NCI-H128 (cell line): ENCODE measurements at regions not wholly inside any gene's neighbourhood (a gene's known extent, or its start where the extent isn't known, plus 50 kb on each side); places are given as distances from the start of the nearest gene placed in this dataset.
"Not testable (repeated sequence)": the region's sequence is repeated elsewhere in the genome, so short reads cannot be mapped to it uniquely, and the experiment has no call there.

Source experiments
- DNase-seq: peaks from one replicate; lab custom pipeline; 2025; ENCODE audit not compliant: unreplicated experiment; lab: John Stamatoyannopoulos, UW

- no peak for DNase-seq
These were observed 368.4 kb upstream of the GRAMD2B start for GRCh38 chr5:126054577-126055347.

GRCh38 chr5:126055348-126055729 is 367.9 kb upstream of the GRAMD2B start:
- DNase-seq: no peak

GRCh38 chr5:126056352-126056751 is 366.9 kb upstream of the GRAMD2B start:
- DNase-seq: no peak

DNA sequence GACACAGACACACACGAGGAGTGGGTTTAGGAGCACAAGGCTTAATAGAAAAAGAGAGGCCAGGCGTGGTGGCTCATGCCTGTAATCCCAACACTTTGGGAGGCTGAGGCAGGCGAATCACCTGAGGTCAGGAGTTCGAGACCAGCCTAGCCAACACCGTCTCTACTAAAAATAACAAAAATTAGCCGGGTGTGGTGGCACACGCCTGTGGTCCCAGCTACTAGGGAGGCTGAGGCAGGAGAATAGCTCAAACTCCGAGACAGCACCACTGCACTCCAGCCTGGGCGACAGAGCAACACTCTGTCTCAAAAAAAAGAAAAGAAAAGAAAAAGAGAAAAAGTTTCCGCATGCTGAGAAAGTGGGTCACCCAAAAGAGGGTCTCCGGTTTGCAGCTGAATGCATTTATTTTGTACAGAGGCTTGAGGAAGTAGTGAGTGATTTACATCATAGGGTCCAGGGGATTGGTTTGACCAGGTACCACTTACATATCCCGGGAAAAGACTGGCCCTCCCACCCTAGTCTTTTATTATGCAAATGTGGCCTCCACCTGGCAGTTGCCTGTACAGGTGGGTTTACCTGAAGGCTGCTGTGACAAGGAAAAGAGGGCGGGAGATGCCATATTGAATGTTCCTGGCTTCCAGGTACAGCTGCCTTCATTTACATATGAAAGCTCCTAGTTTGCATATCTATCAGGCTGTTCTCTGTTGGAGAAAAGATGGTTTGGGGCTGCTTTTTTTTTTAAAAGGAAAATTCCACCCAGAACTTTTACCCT is 366.2 kb upstream of the GRAMD2B start:
- no peak for DNase-seq

GRCh38 chr5:126058392-126058791 is 364.8 kb upstream of the GRAMD2B start:
- DNase-seq: not testable (repeated sequence)

DNA sequence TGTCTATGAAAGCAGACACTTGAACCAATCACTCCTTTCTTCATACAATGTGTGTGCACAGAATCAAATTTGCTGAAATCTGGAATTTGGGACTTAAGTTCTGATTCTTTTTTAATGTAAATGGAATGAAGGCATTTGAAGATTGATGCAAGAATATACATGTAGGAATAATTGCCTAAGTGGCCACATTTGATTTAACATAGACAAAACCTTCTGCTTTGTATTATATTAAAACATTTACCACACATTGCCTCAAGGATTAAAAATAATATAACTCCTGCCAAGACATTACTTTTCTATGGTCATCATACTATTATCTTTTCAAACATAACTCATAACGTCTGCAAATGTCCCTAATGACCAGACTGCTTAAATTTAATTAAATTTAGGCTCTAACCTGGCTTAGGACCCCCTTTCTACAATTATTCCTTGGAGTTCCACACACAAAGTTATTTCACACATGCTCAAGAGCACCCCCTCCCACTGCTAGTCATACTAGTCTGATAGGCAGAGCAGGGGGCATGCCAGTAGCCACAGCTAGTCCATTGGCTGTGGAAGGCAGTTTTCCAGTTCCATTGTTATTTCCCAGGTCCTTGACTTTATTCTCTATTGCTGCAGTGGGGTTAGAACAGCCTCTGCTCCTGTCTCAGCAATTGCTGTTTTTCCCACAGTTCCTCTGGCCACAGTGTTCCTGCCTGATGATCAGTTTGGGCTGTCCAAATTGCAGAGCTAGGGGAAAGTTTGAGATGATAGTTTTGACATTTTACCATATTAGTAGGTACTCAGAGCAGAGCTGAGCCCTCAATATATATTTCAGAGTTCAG is 360.6 kb upstream of the GRAMD2B start:
- DNase-seq: no peak

- no peak for DNase-seq
These were observed 358.1 kb upstream of the GRAMD2B start for GRCh38 chr5:126065061-126065460.

DNA sequence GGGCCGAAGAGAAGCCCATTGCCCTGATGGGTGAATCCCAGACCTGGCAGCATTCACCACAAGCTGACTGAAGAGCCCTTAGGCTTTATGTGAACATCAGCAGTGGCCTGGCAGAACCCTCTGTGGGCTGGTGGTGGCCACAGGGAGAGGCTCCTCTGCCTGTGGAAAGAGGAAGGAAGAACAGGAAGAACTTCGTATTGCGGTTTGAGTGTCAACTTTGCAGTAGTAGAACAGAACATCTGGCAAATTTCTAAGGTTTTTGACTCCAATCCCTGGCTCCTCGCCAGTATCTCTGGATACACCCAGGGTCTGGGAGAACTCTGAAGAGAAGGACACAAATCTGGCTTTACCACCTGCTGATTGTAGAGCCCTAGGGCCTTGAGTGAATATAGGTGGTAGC is 356.4 kb upstream of the GRAMD2B start:
- no peak for DNase-seq

- DNase-seq: no peak
These were observed 355.8 kb upstream of the GRAMD2B start for GRCh38 chr5:126067404-126067803.

DNA sequence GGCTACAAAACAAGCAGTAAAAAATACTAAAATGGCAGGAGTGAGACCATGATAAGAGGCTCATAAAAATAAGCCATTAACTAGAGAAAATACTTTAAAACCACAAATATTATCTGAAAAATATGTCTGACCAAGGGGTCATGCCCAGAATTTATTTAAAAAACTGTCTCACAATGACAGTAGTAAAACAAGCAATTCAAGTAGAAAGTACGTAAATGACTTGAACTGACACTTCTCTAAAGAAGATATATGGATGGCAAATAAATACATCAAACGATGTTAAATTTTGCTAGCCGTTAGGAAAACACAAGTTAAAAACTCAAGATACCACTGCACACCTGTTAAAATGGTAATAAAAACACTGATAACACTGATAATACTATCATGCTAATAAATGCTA is 353.9 kb upstream of the GRAMD2B start:
- no peak for DNase-seq

GRCh38 chr5:126070481-126070880 is 352.7 kb upstream of the GRAMD2B start:
- DNase-seq: no peak

DNA sequence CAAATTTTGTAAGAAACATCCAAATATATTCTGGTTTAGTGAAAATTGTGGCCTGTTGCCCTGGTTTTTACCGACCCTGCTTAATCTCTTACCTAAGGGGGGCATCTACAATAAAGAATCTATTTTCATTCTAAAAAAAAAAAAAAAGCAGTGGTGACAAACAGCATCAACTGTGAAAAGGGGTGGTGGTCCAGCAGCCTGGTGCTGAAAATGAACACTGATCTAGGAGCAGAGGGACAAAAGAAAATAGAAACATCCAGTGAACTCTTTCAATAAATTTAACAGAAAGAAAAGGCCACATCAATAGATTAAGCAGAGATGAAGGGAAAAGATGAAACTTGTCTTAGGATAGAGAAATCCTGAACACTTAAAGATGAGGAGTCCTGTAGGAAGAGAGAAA is 348.7 kb upstream of the GRAMD2B start:
- DNase-seq: no peak

- DNase-seq: no peak
These were observed 343.9 kb upstream of the GRAMD2B start for GRCh38 chr5:126079266-126079665.

DNA sequence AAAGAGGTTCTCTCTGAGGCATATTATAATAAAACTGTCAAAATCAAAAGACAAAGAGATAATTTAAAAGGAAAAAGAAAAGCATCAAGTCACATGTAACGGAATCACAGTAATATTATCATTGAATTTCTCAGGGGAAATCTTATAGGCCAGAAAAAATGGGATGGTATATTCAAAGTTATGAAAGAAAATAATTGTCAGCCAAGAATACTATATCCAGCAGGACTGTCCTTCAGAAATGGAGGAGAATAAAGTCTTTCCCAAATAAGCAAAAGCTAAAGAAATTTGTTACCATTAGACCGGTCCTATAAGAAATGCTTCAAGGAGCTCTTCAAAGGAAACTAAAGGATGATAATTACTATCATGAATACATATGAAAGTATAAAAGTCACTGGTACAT is 342.0 kb upstream of the GRAMD2B start:
- DNase-seq: no peak

DNA sequence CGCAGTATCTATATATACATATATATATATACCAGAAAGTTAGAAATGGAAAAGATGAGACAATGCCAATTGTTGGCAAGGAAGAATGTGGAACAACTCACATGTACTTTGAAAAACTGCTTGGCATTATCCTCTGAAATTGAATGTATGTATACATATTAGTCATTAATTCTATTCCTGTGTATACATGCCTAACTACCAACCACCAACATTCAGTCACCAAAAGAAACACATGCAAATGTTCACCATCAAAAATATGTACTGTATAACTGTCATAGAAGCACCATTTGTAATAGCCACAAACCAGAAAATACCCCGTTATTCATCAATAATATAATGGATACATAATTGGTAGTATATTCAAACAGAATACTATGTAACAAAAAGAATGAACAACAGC is 330.2 kb upstream of the GRAMD2B start:
- no peak for DNase-seq

GRCh38 chr5:126093718-126094117 is 329.5 kb upstream of the GRAMD2B start:
- no peak for DNase-seq

DNA sequence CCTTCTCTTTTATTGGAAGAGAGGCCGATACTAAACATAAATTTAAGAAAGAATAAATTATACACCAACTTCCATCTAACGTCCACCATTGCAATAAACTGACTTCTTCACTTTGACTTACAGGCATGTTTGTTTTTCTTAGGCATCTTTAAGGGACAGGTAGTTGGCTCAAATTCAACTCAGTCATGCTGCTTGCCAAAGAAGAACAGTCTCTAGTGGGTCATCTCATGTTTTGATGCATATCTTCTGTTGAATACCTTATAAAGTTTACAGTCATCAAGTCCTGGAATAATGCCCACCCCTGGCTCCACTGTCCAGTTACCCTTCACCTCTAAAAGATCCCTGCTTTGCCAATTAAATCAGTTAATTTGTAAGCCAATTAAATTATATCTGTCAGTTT is 328.2 kb upstream of the GRAMD2B start:
- DNase-seq: no peak

DNA sequence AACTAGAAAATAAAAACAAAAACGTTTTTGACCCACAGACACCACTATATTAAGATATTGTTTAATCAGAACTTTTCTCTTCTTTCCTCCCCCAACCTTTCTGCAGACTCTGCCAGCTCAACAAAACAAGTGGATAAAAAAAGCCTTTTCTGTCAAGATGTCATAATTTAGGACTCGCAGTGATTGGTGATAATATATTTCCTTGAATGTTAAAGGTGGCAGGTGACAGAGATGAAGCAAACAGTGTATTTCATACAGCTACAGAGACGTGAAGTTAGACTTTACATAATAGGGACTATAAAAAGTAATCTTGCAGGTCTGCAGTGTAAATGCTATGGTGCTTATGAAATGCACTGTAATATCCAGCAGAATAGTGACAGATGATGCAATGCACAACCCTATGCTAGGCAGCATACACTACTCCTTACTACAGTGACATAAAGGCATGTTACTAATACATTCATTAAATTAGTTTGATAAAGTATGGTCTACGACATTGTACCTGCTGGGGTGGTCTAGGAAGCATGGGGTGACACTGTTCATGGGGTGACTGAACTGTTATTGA is 326.7 kb upstream of the GRAMD2B start:
- DNase-seq: no peak

GRCh38 chr5:126097876-126098275 is 325.3 kb upstream of the GRAMD2B start:
- no peak for DNase-seq

DNA sequence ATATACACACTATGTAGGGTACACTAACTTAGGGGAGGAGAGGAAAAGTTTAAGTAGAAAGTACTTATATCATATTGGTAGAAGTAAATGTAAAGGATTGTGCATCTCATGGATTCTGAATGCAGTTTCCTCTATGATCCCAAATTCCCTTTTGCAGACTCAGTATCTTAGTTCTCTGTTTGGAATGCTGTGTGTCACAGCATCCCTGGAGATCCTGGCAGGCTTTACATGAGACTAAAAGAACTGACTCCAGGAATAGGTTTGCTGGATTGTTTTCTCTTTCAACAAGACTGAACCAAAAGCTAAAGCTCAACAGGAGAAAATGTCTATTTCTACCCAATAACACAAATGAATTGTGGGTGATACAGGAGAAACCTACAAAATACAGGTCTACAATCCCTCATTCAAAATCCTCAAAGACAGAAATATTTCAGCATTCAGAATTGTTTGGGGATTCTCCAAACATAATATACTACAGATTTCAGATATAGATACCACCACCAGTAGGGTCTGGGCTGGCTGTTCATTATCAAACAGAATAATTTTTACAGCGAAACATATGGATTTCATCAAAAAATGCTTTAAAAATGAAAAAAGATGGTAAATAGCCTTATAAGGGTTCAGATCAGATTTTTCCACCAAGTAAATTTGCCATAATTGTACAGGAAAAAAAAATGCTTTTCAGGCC is 324.7 kb upstream of the GRAMD2B start:
- DNase-seq: no peak

DNA sequence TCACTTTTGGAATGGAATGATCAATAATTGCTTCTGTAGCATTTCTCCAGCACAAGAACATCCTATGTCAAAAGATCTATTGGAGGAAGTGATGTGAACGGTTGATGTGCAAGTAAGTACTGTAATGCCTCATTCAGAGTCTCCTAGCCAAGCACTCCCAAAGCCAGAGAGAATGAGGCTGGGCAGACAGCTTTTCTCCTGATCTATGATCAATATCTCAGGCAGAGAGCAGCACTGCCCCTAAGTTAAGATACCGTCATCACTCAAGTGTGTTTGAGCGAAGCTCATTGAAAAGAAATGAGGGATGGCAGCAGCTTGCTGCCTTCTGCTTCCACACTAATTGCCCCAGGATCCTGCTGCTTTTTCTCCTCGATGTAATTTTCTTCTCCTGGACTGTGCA is 324.1 kb upstream of the GRAMD2B start:
- no peak for DNase-seq
